Epithelial cell of esophagus (primary cell): ENCODE measurements at regions not wholly inside any gene's neighbourhood (a gene's known extent, or its start where the extent isn't known, plus 50 kb on each side); places are given as distances from the start of the nearest gene placed in this dataset.

Experiments used
- DNase-seq: peaks from one replicate; pipeline ENCODE4 v3.0.0; 2010; ENCODE audit warnings: low read depth
- H3K4me3 ChIP-seq: 2 replicates; pipeline ENCODE4 v1.5.1; 2011; ENCODE audit warnings: mild to moderate bottlenecking, low read length, control low read depth
- CTCF ChIP-seq: IDR thresholded peaks from 2 replicates; pipeline ENCODE4 v1.5.1; 2011; ENCODE audit warnings: low read depth, mild to moderate bottlenecking, low read length, control low read depth, inconsistent platforms; ENCODE audit not compliant: insufficient read depth; ENCODE audit errors: missing control alignments

GRCh38 chr2:180743401-180743800 is 237.0 kb upstream of the UBE2E3 start:
- no peak for DNase-seq
- H3K4me3 ChIP-seq, result no peak overlapping the region
- TF ChIP-seq CTCF, result no peak

- DNase-seq, result peak; percentile 93
- TF ChIP-seq CTCF, result no peak
Measured at GRCh38 chr2:180742801-180743200, 237.6 kb upstream of the UBE2E3 start.

GRCh38 chr2:180739070-180739469 is 241.3 kb upstream of the UBE2E3 start:
- TF ChIP-seq CTCF, result no peak
- no peak overlapping the region for H3K4me3 ChIP-seq
- no peak for DNase-seq

More at GRCh38 chr2:180742801-180743200, 237.6 kb upstream of the UBE2E3 start:
- H3K4me3 ChIP-seq, result no peak overlapping the region

- no peak for DNase-seq
- no peak overlapping the region for H3K4me3 ChIP-seq
- TF ChIP-seq CTCF, result no peak
Measured at GRCh38 chr2:180735799-180736198, 244.6 kb upstream of the UBE2E3 start.

- TF ChIP-seq CTCF, result no peak
- no peak overlapping the region for H3K4me3 ChIP-seq
- no peak for DNase-seq
Measured at GRCh38 chr2:180734382-180734781, 246.0 kb upstream of the UBE2E3 start.

- DNase-seq, result no peak
- TF ChIP-seq CTCF, result no peak
- no peak overlapping the region for H3K4me3 ChIP-seq
Measured at GRCh38 chr2:180733330-180733729, 247.1 kb upstream of the UBE2E3 start.

GRCh38 chr2:180732337-180732736 is 248.1 kb upstream of the UBE2E3 start:
- no peak for TF ChIP-seq CTCF
- H3K4me3 ChIP-seq, result no peak overlapping the region
- no peak for DNase-seq
